ENCODE measurements at regions not wholly inside any gene's neighbourhood (a gene's known extent, or its start where the extent isn't known, plus 50 kb on each side); places are given as distances from the start of the nearest gene placed in this dataset.
"Not testable (repeated sequence)": the region's sequence is repeated elsewhere in the genome, so short reads cannot be mapped to it uniquely, and the experiment has no call there.

GRCh38 chr4:57937326-57937725 lies 827.1 kb upstream of the IGFBP7 start:
- TF ChIP-seq NR2F2 (IDR thresholded peaks at IDR 0.05; ENCODE audit: borderline replicate concordance, low read depth); HCFC1 (IDR thresholded peaks at IDR 0.05; ENCODE audit: low read depth, low read length); ETV5 (CRISPR knock-in tag; IDR thresholded peaks at IDR 0.05; ENCODE audit: borderline replicate concordance); CTCF (CRISPR knock-in tag; IDR thresholded peaks at IDR 0.05); ZHX1 (CRISPR knock-in tag; IDR thresholded peaks at IDR 0.05; ENCODE audit: low read depth); FOXP4 (CRISPR knock-in tag; IDR thresholded peaks at IDR 0.05); ZBTB26 (CRISPR knock-in tag; IDR thresholded peaks at IDR 0.05; ENCODE audit: borderline replicate concordance); ZNF263 (CRISPR knock-in tag; IDR thresholded peaks at IDR 0.05); REST (IDR thresholded peaks at IDR 0.05; ENCODE audit: borderline replicate concordance in 1 of 2, low read depth in 1 of 2, low read length in 2 of 2); PHF8 (CRISPR knock-in tag; IDR thresholded peaks at IDR 0.05); SMAD9 (CRISPR knock-in tag; IDR thresholded peaks at IDR 0.05); JUND (CRISPR knock-in tag; IDR thresholded peaks at IDR 0.05): not testable (repeated sequence)

Data from HepG2 (cell line).